Fibroblast of the aortic adventitia (primary cell): ENCODE measurements at regions not wholly inside any gene's neighbourhood (a gene's known extent, or its start where the extent isn't known, plus 50 kb on each side); places are given as distances from the start of the nearest gene placed in this dataset.
"Not testable (repeated sequence)": the region's sequence is repeated elsewhere in the genome, so short reads cannot be mapped to it uniquely, and the experiment has no call there.

ENCODE experiments used
- DNase-seq: peaks from one replicate; pipeline ENCODE4 v3.0.0-alpha.2; 2010; ENCODE audit warnings: low read depth
- H3K4me3 ChIP-seq: 2 replicates; pipeline ENCODE4 v1.5.1; 2011; ENCODE audit warnings: low read depth, mild to moderate bottlenecking, control low read depth, low read length, moderate library complexity
- CTCF ChIP-seq: IDR thresholded peaks from 2 replicates; pipeline ENCODE4 v1.5.1; 2011; ENCODE audit warnings: mild to moderate bottlenecking, low read length, control low read depth, inconsistent platforms; ENCODE audit not compliant: insufficient read depth

GRCh38 chr17:45628019-45628418 is 137.5 kb upstream of the PLEKHM1 start:
- no peak for DNase-seq
- TF ChIP-seq CTCF = no peak

DNA sequence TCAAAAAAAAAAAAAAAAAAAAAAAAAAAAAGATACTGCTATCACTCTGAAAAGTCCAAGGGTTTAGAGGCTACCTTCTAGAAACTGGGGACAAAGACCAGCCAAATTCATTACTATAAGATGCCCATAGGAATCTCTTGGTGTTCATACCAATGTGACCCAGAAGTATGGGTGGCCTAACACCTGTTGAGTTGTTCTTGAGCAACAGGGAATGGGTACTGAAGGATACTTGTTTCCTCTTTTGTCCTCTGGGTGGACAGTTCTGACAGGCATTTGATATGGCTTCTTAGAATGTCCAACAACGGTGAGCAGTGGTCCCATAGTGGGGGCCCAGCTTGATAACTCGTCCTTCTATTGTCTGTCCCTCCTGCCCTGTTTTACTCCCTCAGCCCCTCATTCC is 141.4 kb upstream of the PLEKHM1 start:
- TF ChIP-seq CTCF = no peak
- H3K4me3 ChIP-seq = no peak overlapping the region
- no peak for DNase-seq

More at GRCh38 chr17:45628019-45628418, 137.5 kb upstream of the PLEKHM1 start:
- no peak overlapping the region for H3K4me3 ChIP-seq

- peak; percentile 4 for DNase-seq
- TF ChIP-seq CTCF = no peak
- no peak overlapping the region for H3K4me3 ChIP-seq
These were observed 144.7 kb upstream of the CRHR1 start for GRCh38 chr17:45639297-45639849.

DNA sequence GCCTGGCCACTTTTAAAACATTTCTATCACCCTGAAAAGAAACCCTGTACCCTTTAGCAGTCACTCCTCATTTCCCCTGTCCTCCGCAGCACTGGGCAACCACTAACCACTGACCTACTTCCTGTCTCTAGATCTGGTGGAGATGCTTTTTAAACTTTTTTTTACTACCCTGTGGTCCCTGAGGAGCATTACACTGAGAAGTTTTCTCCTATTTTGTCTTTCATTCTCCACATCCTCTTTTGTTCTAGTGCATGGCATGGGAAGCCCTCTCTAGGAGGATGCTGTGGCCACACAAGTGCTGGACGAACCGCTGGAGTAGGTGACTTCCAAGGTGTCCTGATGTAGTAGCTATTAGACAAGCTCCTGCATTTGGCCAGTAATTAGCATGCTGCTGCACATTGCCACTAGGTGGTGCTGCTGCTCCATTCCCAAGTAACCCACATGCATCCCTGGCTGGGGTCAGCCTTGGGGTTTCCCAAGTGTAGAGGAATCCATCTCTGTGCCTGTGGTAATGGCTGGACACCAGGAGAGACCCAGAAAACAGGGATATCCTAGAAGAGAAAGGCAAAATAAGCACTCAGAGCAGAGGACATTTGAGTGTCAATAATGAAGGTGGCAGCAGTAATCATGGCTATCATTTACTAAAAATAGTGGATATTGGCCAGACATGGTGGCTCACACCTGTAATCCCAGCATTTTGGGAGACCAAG is 143.8 kb upstream of the CRHR1 start:
- DNase-seq = peak; percentile 81
- TF ChIP-seq CTCF = peak; percentile 98
- H3K4me3 ChIP-seq = no peak overlapping the region

- no peak for TF ChIP-seq CTCF
- H3K4me3 ChIP-seq = no peak overlapping the region
- no peak for DNase-seq
These were observed 142.6 kb upstream of the CRHR1 start for GRCh38 chr17:45641541-45641940.

GRCh38 chr17:45643591-45643990 is 140.5 kb upstream of the CRHR1 start:
- TF ChIP-seq CTCF = no peak
- H3K4me3 ChIP-seq = no peak overlapping the region
- no peak for DNase-seq

DNA sequence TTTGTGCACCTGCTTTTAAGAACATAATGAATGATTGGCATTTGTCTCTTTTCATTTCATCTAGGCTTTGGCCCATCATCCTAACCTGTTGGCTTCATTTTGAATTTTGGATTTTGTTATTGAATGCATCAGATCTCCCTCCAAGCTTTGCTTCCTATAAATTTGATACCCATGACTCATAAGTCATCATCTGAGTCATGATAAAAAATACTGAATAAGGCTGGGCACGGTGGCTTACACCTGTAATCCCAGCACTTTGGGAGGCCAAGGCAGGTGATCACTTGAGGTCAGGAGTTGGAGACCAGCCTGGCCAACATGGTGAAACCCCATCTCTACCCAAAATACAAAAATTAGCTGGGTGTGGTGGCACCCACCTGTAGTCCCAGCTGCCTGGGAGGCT is 139.5 kb upstream of the CRHR1 start:
- not testable (repeated sequence) for DNase-seq, H3K4me3 ChIP-seq
